Common myeloid progenitor, CD34-positive (primary cell): ENCODE measurements at regions not wholly inside any gene's neighbourhood (a gene's known extent, or its start where the extent isn't known, plus 50 kb on each side); places are given as distances from the start of the nearest gene placed in this dataset.

ENCODE experiments used
- CTCF ChIA-PET: fragments of 350-600 bp; sonication (Branson Sonifier 250); formaldehyde crosslinking; loops from one replicate; lab custom pipeline; 2021; ENCODE audit warnings: antibody characterized with exemption; lab: Charles Lee
- POLR2A ChIA-PET: fragments of 350-600 bp; sonication (Branson Sonifier 250); formaldehyde crosslinking; loops from one replicate; lab custom pipeline; 2021; ENCODE audit warnings: antibody characterized with exemption; lab: Charles Lee
- DNase-seq, 3 donors: peaks; one replicate each; pipeline versions ENCODE4 v3.0.0 to v3.0.0-alpha.2; 2013
- H3K27ac ChIP-seq, 2 experiments: 1 replicate in 1 of 2; 2 replicates in 1 of 2; pipeline ENCODE4 v1.7.0; 2013; ENCODE audit warnings: inconsistent platforms in 2 of 2, low read length in 2 of 2, mild to moderate bottlenecking in 2 of 2, low read depth in 1 of 2, moderate library complexity in 1 of 2; ENCODE audit not compliant: severe bottlenecking in 2 of 2, insufficient read depth in 1 of 2, poor library complexity in 1 of 2
- H3K27me3 ChIP-seq, 5 experiments: replicated peaks in 2 of 5; 1 replicate in 3 of 5; 2 replicates in 2 of 5; pipeline versions ENCODE4 v1.6.1 to v1.7.0; 2013; ENCODE audit warnings: low read length in 4 of 5, mild to moderate bottlenecking in 2 of 5, moderate library complexity in 2 of 5, inconsistent platforms in 1 of 5; ENCODE audit not compliant: insufficient read depth in 5 of 5, control insufficient read depth in 4 of 5
- H3K36me3 ChIP-seq, 4 experiments: 1 replicate in 2 of 4; 2 replicates in 2 of 4; pipeline versions ENCODE4 v1.6.1 to v1.7.0; 2013; ENCODE audit warnings: low read length in 3 of 4, control low read depth in 1 of 4, mild to moderate bottlenecking in 1 of 4; ENCODE audit not compliant: control insufficient read depth in 4 of 4, insufficient read depth in 4 of 4
- H3K4me1 ChIP-seq, 4 experiments: 1 replicate in 3 of 4; 2 replicates in 1 of 4; pipeline versions ENCODE4 v1.6.1 to v1.7.1; 2013; ENCODE audit warnings: low read length in 3 of 4, mild to moderate bottlenecking in 3 of 4, control low read depth in 1 of 4, inconsistent platforms in 1 of 4, moderate library complexity in 1 of 4; ENCODE audit not compliant: control insufficient read depth in 4 of 4, insufficient read depth in 4 of 4; ENCODE audit errors: control extremely low read depth in 1 of 4
- H3K4me3 ChIP-seq, 7 experiments: 1 replicate in 4 of 7; 2 replicates in 3 of 7; pipeline versions ENCODE4 v1.5.1 to v1.7.0; 2013; ENCODE audit warnings: mild to moderate bottlenecking in 7 of 7, low read length in 6 of 7, moderate library complexity in 6 of 7, inconsistent platforms in 2 of 7, low read depth in 2 of 7, control low read depth in 1 of 7; ENCODE audit not compliant: insufficient read depth in 4 of 7, control insufficient read depth in 1 of 7; ENCODE audit errors: extremely low read depth in 1 of 7
- H3K9me3 ChIP-seq, 5 experiments: 1 replicate in 4 of 5; 2 replicates in 1 of 5; pipeline versions ENCODE4 v1.6.1 to v1.7.1; 2013; ENCODE audit warnings: low read length in 4 of 5, mild to moderate bottlenecking in 2 of 5, inconsistent platforms in 1 of 5, low read depth in 1 of 5, moderate library complexity in 1 of 5; ENCODE audit not compliant: control insufficient read depth in 4 of 5, insufficient read depth in 2 of 5; ENCODE audit errors: control extremely low read depth in 1 of 5
- WGBS: methylation state at CpG from one replicate; pipeline ENCODE4 v1.1.5; 2013; ENCODE audit not compliant: insufficient coverage; 5-methylcytosine and 5-hydroxymethylcytosine counted together

DNA sequence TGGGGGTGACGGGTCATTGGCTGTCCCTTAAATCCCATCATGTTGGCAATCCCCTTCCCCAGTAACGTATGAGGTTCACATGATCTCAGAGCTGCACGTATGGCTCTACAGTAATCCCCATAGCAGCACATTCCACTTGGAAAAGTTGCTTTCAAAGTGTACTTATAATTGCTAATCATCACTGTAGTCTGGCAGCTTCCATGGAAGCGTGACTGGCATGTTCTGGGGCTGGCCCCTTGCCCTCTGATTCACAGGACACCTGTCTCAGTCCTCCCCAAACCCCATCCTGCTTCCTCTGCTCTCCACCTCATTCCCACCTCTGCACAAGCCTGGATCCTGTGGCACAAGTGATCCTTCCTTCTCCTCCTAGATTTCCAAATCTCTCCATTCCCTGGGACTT is 102.2 kb downstream of the TSEN15 start:
- Histone ChIP-seq H3K27ac (no peak overlapping the region), H3K36me3 (no peaks in the 10 kb centered on the region), H3K9me3 (no peaks in the 10 kb centered on the region), H3K4me1 (peaks cover 16 to 58% (median 38%) of the 10 kb centered on the region in 4 experiments), H3K4me3 (no peak overlapping the region), H3K27me3 (no peaks in the 10 kb centered on the region)
- CTCF ChIA-PET = no interaction called here
- DNase-seq = no peak
- WGBS = 98% methylated on average over 4 of the region's 4 CpGs
- POLR2A ChIA-PET = no interaction called here

DNA sequence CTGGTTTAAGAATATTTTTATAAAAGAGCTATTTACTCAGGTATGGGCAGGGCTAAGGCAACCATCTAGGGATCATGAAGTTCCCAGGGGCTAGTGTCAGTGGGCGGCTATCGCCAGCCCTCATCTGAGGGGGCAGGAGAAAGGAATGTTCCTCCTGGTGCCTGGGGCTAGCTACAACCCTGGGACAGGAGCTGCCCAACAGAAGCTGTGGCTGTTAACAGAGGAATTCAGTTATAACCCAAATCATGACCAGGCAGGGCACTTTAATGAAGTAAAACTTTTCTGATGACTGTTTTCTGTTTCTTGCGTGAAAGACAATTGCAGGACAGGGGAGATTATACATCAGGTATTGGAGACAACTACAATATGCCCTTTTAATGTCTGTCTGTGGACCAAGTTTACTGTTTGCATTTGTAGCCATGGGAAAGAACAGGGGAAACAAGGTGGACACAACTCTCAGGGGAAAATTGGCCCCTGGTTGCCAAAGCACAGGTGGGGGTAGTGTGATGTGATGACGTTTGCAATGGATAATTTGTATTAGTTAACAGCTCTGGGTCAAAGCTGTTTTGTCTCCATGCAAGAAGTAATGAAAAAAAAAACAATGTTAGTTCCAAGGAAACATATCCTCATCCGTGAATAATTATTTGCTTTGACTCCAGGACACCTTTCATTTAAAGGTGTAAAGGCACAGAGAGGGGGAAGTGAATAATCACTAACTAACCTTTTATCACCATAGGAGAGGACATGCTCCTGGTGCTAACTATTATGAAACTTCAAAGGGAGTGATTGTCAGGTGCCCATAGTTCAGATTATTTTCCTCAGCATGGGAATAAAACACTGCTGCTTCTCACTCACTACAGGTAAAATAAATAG is 105.2 kb downstream of the TSEN15 start:
- CTCF ChIA-PET = interaction anchor here (1.4 kb wide), 1 partner anchor 54 kb away, joined by 3 read pairs; no protein-coding TSS in a partner anchor

DNA sequence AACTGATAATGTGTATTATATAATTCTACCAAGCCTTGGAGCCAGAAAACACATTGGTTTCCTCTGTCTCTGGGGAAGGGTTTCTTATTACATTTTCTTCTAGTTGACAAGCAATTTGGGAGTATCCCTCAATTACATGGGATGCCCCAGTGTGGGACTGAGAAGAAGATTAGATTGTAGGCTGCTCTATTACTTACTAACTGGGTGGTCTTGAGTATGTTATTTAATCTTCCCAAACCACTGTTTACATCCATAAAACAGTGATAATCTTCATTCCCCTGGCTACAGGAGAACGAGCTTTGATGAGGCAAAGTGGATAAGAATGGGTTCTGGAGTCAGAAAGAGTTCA is 105.8 kb downstream of the TSEN15 start:
- CTCF ChIA-PET = no interaction called here

More for the DNA sequence above, 105.2 kb downstream of the TSEN15 start:
- WGBS = 95% methylated on average over 4 of the region's 5 CpGs
- H3K4me1 ChIP-seq = peaks cover 21 to 50% (median 38%) of the 10 kb centered on the region in 4 experiments
- no peaks in the 10 kb centered on the region for H3K27me3 ChIP-seq
- POLR2A ChIA-PET = no interaction called here
- no peak overlapping the region for H3K4me3 ChIP-seq
- DNase-seq = no peak
- no peak overlapping the region for H3K27ac ChIP-seq
- peaks cover 0 to 4% (median 0%) of the 10 kb centered on the region in 5 experiments for H3K9me3 ChIP-seq
- no peaks in the 10 kb centered on the region for H3K36me3 ChIP-seq

DNA sequence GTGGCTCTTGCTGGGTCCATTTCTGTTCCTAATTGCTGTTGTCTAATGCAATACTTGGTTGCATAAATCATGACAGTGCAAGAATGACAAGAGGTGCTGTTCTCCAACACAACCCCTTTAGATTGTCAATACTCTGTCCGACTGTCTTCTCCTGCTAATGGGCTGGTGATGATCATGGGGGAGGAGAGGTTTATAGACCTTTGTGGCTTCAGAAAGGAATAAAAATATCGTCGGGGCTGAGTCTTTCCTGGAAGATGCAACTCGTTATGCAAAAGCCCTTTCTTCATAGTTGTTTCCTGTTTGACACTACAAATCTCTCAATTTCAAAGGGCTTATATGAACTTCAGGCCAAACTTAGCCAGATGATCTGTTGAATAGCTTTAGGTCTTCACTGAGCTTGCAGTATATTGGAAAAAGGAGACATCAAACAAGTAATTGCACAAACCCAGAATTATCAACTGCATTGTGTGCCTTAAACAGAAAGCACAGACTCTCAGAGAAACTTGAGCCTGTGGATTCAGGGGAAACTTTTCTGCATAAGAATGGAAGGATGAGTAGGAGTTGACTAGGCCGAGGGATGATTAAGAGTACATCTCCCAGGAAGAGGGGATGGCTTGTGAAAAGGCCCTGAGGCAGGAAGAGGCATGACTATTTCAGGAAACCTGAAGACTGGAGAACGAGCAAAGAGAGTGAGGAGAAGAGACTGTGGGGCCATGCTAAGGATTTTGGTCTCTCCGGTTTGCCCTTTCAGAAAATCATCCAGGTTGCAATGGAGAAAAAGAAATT is 107.6 kb downstream of the TSEN15 start:
- Histone ChIP-seq H3K36me3 (no peaks in the 10 kb centered on the region), H3K4me3 (peak overlapping the region in 2 of 7 experiments; percentile 10 to 25), H3K27ac (no peak overlapping the region), H3K27me3 (no peaks in the 10 kb centered on the region), H3K4me1 (peaks cover 17 to 34% (median 18%) of the 10 kb centered on the region in 4 experiments), H3K9me3 (peaks cover 0 to 4% (median 0%) of the 10 kb centered on the region in 5 experiments)
- whole genome bisulfite sequencing = 51% methylated on average over 4 of the region's 7 CpGs
- ChIA-PET CTCF (no interaction called here), POLR2A (no interaction called here)
- DNase-seq = peak in 1 of 3 donors; percentile 31

More for the DNA sequence above, 105.8 kb downstream of the TSEN15 start:
- peaks cover 0 to 4% (median 0%) of the 10 kb centered on the region in 5 experiments for H3K9me3 ChIP-seq
- no CpG with 5 or more reads among the region's 1 CpG for WGBS
- H3K4me3 ChIP-seq = no peak overlapping the region
- H3K36me3 ChIP-seq = no peaks in the 10 kb centered on the region
- no peak overlapping the region for H3K27ac ChIP-seq
- no peak for DNase-seq
- H3K4me1 ChIP-seq = peaks cover 18 to 49% (median 32%) of the 10 kb centered on the region in 4 experiments
- H3K27me3 ChIP-seq = no peaks in the 10 kb centered on the region
- POLR2A ChIA-PET = no interaction called here

DNA sequence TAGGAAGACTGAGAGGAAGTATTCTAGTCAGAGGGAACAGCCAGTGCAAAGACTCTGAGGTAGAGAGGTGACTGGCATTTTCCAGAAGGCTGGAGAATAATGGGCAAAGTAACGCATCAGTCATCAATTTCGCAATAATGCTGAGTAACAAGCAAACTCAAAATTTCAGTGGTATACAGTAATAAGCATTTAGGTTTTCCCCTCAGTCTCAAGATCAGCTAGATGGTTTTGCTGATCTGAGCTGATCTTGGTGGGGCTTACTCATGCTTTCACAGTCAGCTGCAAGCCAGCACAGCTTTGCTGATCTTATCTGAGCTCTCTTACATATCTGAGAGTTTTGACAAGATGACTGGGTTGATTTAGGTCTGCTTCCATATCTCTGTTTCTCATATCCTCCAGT is 108.7 kb downstream of the TSEN15 start:
- POLR2A ChIA-PET = no interaction called here
- 100% methylated on average over 1 of the region's 2 CpGs for WGBS
- H3K9me3 ChIP-seq = peaks cover 0 to 4% (median 0%) of the 10 kb centered on the region in 5 experiments
- DNase-seq = peak in 2 of 3 donors; percentile 22 to 41
- no peaks in the 10 kb centered on the region for H3K27me3 ChIP-seq
- H3K4me3 ChIP-seq = no peak overlapping the region
- CTCF ChIA-PET = interaction anchor here (0.6 kb wide), 1 partner anchor 34 kb away, joined by 3 read pairs; no protein-coding TSS in a partner anchor
- H3K36me3 ChIP-seq = no peaks in the 10 kb centered on the region
- no peak overlapping the region for H3K27ac ChIP-seq
- peaks cover 13 to 37% (median 19%) of the 10 kb centered on the region in 4 experiments for H3K4me1 ChIP-seq

GRCh38 chr1:184161071-184161698 is 109.7 kb downstream of the TSEN15 start:
- DNase-seq = peak in 1 of 3 donors; percentile 10
- CTCF ChIA-PET = interaction anchor here (0.6 kb wide), 1 partner anchor 870 kb away, joined by 3 read pairs; no protein-coding TSS in a partner anchor
- 83% methylated on average over 2 of the region's 3 CpGs for WGBS
- Histone ChIP-seq H3K36me3 (no peaks in the 10 kb centered on the region), H3K27me3 (no peaks in the 10 kb centered on the region), H3K4me3 (no peak overlapping the region), H3K27ac (no peak overlapping the region), H3K9me3 (peaks cover 0 to 4% (median 0%) of the 10 kb centered on the region in 5 experiments), H3K4me1 (peaks cover 15 to 38% (median 19%) of the 10 kb centered on the region in 4 experiments)
- POLR2A ChIA-PET = no interaction called here
